ENCODE measurements at regions not wholly inside any gene's neighbourhood (a gene's known extent, or its start where the extent isn't known, plus 50 kb on each side); places are given as distances from the start of the nearest gene placed in this dataset.

DNA sequence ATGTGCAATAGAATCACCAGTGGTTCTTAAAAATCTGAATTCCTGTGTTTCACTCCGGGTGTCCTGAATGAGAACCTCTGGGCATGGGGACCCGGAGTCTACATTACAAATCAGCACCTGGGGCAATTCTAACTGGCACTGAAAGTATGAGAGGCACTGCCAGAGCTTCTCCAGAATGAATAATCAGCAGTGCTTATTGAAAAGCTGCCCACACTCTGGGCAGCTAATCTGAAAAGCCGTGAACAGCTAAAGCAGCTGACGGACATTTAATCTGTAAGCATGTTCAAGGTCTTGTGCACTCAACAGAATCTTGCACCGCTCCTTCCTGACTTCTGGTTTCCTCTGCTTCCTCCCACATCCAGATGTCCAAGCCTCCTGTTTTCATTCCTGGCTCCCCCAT, 113.3 kb upstream of the KIF5B start:
- DNase-seq (ENCODE audit: low read depth), result no peak

DNA sequence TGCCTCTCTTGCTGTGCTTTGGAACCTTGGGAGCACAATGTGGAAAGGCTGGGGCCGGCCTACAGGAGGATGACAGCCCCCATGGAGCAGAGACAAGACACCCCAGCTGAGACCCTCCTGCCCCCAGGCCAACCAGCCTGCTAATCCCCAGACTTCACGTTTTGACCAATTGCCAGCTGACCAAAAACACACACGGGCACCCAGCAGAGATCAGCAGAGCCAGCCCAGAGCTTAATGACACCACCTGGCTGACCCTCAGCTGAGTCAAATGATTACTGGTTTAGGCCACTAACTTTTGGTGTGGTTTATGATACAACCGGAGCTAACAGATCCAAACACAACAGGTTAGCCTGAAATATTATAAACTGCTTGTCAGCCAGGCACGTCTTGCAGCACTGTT, 111.2 kb upstream of the KIF5B start:
- DNase-seq (ENCODE audit: low read depth), result no peak

DNA sequence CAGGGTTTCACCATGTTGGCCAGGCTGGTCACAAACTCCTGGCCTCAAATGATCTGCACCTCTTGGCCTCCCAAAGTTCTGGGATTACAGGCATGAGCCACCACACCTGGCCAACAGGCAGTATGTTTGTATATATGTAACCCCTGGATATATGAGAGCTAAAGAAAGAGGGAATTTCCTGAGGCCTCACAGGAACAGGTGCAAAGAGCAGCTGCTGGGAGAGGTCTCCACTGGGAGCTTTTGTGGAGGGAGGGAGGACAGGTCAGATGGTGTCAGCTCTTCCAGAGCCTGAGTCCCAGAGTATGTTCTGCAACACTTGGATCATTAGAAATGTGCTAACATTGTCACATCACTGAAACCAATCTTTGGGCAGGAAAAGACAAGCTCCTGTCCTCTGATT, 110.1 kb upstream of the KIF5B start:
- no peak for DNase-seq (ENCODE audit: low read depth)

DNA sequence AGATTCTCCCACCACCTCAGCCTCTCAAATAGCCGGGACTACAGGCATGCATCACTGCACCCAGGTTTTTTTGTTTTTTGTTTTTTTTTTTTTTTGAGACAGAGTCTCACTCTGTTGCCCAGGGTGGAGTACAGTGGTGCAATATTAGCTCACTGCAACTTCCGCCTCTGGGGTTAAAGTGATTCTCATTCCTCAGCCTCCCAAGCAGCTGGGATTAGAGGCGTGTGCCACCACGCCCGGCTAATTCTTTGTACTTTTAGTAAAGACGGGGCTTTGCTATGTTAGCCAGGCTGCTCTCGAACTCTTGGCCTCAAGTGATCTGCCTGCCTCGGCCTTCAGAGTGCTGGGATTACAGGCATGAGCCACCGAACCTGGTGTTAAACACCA, 107.5 kb upstream of the KIF5B start:
- DNase-seq (ENCODE audit: low read depth), result no peak

DNA sequence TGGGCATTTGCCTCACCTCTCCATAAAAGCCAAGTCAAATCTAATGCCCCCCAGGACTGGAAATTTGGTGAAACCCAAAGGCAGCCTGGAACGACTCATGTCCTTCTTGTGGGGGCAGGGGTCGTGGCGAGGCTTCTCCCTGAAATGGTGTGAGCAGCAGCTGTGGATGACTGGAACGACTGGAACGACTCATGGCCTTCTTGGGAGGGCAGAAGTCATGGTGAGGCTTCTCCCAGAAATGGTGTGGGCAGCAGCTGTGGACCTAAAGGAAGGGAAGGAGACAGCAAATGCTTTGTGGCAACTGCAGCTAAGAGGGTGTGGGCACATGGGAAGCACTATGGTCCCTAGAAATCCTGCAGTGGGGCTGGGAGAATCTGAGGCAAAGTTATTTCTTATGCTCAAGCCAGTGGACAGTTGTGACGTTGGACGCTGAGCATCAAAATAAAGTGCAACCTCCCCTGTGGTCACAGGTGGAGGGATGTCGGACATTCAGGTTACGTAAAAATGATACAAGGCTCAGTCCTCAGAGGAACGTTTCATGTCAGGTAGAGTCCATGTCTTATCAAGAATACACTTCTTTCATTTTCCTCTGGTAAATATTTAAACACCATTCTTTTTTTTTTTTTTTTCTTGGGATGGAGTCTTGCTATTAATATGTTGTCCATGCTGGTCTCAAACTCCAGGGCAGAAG, 107.0 kb upstream of the KIF5B start:
- DNase-seq (ENCODE audit: low read depth), result no peak

DNA sequence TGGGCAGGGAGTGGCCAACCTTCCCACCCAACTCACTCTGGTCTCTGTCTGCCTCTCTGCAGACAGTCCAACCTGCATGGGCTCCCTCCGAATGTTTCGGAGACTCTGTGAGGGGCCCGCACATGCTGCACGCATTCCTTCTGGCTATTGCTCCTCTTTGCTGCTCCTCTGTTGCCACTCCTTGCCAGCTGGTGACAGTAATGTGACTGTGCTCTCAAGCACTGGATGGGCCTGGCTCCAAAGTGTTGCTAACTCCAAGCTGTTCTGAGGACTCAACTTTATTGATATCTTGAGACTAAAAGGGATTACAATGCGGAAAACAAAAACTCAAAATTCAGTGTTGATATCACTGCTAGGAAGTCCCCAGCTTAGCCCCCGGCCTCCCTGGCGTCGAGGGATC, 105.4 kb upstream of the KIF5B start:
- no peak for DNase-seq (ENCODE audit: low read depth)

DNA sequence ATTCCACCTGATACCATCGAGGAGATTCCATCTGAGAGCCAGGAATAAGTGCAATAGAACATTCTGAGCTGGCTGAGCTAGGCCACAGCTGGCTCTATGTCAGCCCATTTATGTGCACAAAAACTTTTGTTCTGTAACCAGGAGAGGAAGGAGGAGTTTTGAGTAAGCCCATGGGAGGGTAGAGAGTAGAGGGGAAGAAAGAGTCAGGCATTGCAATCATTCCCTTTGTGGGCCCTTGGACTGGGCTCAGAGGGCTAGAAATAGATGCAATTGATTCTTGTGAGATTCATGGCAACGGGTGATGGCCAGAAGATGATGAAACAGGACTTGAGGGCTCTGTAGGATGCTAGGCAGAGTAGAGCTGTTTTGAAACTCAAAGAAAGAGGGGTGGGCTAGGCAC, 104.6 kb upstream of the KIF5B start:
- DNase-seq (ENCODE audit: low read depth), result no peak

DNA sequence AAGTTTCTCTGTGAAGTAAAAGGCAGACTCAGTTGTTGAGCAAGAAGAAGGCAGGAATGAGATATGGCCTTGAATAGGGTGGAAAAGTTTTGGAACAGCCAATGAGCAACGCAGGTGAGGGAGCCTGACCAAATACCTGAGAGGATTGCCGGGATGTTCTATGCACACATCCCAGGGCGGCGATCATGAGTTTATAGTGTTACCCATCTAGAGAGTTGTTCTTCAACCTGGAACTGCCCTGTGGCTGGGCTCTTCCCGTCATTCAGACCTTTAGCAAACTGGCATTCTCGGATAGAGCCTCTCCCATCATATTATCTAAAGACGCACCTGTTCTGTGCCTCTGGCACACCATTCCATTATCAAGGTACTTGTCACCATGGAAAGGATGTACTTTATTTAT, 103.0 kb upstream of the KIF5B start:
- DNase-seq (ENCODE audit: low read depth), result no peak

DNA sequence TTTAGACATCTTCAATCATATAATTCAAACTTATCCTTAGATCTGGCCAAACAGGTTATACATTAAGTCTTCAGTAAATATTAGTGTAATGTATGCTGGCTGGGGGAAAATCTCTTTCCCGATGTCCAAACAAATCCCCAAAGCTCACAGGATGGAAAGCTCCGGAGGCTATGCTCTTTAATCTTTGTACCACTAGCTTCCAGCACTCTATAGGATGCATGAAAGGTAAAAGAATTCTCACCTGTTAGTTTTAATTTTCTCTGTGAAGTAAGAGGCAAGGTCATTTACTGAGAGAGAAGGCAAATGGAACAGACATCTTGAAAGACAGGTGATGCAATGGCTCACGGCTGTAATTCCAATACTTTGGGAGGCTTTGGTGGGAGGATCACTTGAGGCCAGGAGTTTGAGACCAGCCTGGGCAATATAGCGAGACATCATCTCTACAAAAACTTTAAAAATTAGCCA, 99.8 kb upstream of the KIF5B start:
- DNase-seq (ENCODE audit: low read depth), result no peak

DNA sequence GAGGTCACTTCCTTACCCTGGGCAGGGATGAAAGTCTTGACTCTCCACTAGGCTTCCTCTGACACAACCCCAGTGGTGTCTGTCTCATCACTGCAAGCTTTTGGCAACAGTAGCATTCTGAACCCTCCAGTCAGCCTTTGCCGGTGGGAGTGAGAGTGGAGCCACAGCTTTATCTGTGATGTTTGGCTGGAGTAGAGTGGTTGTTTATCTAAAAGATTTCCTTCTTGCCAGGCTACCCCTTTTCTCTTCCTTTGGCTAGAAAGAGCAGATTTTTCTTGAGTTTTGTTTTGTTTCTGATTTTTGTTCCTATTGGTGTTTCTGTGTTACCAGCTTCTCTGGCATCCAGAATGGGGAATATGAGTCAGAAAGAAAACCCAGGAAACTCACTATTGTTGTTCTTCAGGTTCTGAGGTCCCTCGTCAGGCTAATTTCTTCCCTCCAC, 98.9 kb upstream of the KIF5B start:
- DNase-seq (ENCODE audit: low read depth), result peak; percentile 27

DNA sequence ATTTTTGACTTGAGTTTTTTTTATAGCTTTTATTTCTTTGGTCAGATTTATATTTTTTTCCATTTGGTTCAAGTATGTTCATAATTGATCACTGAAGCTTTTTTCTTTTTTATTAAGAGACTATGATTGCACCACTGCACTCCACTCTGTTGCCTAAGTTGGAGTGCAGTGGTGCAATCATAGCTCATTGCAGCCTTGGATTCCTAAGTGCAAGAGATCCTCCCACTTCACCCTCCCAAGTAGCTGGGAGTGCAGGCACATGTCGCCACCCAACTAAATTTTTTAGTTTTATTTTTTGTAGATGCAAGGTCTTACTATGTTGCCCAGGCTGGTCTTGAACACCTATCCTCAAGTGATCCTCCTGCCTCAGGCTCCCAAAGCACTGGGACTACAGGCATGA, 97.7 kb upstream of the KIF5B start:
- no peak for DNase-seq (ENCODE audit: low read depth)

DNA sequence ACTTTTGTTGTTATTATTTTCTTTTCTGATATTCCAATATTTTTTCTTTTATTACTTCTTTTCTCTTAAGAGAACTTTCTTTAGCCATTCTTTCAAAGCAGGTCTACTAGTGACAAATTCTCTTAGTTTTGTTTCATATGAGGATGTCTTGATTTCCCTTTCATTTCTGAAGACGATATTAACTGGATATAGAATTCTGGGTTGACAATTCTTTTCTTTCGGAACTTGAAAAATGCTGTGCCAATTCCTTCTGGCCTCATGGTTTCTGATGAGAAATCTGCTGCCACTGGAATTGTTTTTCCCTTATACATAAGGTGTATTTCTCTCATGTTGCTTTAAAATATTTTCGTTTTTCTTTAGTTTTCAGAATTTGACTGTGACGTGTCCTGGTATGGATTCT, 97.0 kb upstream of the KIF5B start:
- no peak for DNase-seq (ENCODE audit: low read depth)

DNA sequence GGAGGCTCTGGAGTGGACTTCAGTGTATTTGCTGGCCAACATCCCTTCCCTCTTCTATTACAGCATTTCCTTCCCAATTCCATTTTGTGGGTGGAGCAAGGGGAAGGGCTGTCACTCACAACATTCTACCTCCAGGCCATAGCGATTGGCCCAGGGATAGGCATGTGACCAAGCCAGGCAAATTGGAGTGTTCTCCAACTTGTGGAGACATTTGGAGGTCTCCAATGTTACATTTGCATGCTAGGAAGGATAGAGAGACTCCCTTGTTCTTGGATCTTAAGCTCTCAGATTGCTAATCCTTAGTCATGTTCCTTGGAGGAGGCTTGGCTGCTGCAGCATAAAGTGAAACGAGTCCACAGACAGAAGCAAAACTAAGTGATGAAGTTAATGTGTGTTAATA, 95.6 kb upstream of the KIF5B start:
- DNase-seq (ENCODE audit: low read depth), result no peak

DNA sequence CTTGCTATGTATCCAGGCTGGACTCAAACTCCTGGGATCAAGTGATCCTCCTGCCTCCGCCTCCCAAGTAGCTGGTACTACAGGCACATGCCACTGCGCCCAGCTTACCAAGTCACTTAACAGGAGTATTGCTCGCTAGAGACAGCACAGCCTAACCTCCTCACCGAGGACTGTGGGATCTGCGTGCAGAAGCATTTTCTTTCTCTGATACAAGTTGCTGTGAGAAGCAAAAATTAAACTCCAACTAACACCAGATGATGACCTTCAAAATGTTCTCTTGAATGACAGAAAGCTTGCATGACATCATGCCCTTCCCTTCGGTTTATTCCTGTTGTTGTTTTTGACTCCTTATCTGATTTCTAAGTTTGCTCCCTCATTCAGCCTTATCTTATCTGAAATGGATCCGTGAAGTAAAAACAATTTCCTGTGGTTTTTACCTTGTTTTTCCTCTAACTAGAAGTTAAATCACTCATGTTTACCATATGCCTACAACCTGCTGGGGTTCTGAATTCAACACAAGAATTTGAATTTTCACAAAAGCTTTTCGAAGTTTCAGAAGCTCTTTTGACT, 94.4 kb upstream of the KIF5B start:
- peak; percentile 17 for DNase-seq (ENCODE audit: low read depth)

DNA sequence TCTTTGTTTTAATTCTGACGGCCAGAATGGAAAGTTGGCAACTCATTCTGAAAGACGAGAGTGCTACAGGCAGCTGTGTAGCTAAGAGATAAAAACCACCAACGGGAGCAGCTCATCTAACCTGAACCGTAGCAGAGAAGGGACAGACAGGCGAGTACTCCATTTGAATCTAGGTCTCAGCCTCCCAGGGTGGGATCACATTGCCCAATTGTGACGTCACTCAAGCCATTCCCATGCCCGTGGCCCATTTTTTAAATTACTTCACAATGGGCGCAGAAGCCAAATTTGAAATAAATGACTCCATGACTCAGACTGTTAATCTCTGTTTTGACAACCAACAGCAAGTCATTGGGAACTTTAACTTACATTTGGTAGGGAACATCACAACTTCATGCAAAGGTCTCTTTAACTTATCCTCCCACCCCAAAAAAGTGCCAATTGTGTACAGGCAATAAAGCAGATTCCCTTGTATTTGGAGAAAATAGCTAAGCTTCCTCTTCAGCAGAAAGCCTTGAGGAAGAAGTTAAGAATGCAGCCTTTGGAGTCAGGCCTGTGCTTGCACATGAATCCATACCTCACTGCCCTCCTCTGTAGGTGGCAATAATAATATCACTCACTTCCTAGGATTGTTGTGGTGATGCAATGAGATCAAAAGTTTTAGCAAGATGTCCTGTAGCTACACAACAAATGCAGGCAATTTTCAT, 93.2 kb upstream of the KIF5B start:
- peak; percentile 90 for DNase-seq (ENCODE audit: low read depth)

DNA sequence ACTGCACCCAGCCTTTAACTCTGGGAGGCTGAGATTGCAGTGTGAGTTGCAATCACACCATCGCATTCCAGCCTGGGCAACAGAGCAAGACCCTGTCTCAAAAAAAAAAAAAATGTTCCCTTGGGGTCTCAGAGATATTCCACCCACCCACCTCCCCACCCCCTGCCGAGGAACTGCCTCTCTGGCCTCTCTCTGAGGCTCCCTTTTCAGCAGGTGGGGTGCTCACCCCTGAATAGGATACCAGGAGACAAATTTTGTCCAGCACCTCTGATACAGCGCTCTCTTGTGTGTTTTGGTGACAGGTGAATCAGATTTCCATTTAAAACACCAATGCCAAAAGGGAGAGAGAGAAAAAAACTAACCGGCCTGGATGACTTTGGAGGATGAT, 92.6 kb upstream of the KIF5B start:
- no peak for DNase-seq (ENCODE audit: low read depth)

DNA sequence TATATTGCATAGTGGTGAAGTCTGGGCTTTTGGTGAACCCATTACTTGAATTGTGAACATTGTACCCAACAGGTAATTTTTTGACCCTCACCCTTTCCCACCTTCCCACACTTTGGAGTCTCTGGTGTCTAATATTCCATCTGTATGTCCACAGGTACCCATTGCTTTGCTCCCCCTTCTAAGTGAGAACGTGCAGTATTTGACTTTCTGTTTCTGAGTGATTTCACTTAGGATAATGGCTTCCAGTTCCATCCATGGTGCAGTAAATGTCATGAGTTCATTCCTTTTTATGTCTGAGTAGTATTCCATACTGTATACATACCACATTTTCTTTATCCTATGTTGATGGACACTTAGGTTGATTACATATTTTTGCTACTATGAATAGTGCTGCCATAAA, 91.5 kb upstream of the KIF5B start:
- no peak for DNase-seq (ENCODE audit: low read depth)

DNA sequence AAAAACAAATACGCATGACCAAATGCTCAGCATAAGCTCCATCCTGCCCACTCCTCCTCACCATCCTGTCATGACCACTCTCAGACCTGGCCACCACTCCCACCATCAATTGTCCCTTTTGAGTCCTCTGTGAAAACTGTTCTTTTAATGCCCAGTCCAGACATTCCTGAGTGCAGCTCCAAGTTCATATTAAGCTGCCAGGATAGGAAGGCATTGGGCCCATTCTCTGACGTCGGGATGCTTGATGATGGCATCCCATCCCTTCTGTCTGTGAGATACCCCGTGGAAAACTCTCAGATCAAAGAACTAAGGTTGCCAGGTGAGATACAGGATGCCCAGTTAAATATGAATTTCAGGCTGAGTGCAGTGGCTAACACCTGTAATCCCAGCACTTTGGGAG, 89.9 kb upstream of the KIF5B start:
- no peak for DNase-seq (ENCODE audit: low read depth)

DNA sequence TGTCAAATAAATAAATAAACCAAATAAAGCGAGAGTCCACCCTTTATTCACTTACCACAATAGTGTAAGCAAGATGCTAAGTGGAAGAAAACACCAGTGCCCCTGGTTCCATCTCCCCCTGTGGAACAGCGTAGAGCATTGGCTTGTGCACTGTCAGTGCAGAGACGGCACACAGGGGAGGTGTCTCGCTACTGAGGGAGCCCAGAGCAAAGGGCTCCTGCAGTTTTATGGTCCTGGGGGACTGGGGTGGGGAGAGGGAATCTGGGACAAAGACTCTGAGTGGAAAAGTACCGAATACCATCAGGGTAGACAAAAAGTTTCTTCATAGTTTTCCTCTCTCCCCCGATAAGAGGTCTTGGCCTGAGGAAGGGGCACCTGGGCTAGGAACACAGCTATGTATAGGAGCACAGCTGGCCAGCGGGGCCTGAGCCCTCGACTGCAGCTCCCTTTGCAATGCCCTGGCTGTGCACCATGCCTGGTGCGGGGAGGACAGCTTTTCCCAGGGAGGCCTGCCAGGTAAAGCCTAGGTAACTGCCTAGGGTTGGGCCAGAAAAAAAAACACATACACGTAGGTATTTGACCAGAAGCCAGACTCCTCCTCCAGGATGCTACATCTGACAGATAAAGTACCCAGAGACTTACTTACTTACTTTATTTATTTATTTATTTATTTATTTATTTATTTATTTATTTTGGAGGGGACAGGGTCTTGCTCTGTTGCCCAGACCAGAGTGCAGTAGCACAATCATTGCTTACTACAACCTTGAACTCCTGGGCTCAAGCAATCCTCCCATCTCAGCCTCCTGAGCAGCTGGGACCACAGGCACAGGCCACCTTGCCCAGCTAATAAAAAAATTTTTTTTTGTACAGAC, 88.8 kb upstream of the KIF5B start:
- no peak for DNase-seq (ENCODE audit: low read depth)

DNA sequence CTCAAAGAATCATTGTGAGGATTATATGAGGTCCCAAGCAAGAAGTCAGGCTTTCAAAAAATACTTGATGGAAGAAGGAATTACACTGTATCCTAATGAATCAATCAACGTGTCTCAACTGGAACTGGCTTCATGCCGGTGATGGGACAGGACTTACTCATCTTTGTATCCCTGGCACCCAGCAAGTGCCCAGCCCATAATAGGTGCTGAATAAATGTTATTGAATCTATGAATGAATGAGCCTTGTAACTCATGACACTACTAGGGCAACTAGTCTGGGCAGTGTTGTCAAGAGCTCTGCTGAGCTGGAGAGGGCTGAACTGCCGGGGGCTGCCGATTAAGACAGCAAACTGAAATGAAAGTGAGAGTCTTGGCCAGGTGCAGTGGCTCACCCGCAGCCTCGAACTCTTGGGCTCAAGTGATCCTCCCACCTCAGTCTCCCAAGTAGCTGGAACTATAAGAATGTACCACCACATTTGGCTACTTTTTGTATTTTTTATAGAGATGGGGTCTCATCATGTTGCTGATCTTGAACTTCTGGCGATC, 87.2 kb upstream of the KIF5B start:
- DNase-seq (ENCODE audit: low read depth), result no peak

DNA sequence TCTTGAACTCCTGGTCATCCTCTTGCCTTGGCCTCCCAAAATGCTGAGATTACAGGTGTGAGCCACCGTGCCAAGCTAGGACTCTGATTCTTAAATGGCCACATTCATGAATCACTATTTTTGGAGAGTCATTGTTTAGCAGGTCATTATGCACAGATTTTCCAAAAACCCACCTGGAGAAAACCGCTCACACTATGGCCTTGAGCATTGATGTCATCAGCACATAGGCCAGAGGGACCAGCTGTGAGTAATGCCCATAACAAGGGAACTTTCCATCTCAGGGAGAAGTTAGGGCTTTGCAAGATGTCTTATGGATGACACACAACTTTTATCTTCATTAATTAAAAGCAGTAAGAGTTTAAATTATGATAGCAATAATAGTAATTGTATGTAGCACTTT, 86.4 kb upstream of the KIF5B start:
- DNase-seq (ENCODE audit: low read depth), result no peak

Data from Daoy (cell line).